Stimulated activated CD4-positive, alpha-beta T cell treated with anti-CD3 and anti-CD28 coated beads, Interleukin-4, amount 100 ng/mL, for 24 hours (primary cell): ENCODE measurements at regions not wholly inside any gene's neighbourhood (a gene's known extent, or its start where the extent isn't known, plus 50 kb on each side); places are given as distances from the start of the nearest gene placed in this dataset.
A peak's percentile ranks its signal among the peaks of the same experiment; 100 is the strongest.
"Not testable (repeated sequence)": the region's sequence is repeated elsewhere in the genome, so short reads cannot be mapped to it uniquely, and the experiment has no call there.

Experiments used
- DNase-seq: peaks from one replicate; pipeline ENCODE4 v3.0.0-alpha.2; 2020

- DNase-seq = no peak
Measured at GRCh38 chrY:7796128-7796527, 884.6 kb upstream of the AMELY start.

- DNase-seq = peak; percentile 4
Measured at GRCh38 chrY:7794441-7794840, 882.9 kb upstream of the AMELY start.

- DNase-seq = no peak
Measured at GRCh38 chrY:7793989-7794388, 882.4 kb upstream of the AMELY start.

DNA sequence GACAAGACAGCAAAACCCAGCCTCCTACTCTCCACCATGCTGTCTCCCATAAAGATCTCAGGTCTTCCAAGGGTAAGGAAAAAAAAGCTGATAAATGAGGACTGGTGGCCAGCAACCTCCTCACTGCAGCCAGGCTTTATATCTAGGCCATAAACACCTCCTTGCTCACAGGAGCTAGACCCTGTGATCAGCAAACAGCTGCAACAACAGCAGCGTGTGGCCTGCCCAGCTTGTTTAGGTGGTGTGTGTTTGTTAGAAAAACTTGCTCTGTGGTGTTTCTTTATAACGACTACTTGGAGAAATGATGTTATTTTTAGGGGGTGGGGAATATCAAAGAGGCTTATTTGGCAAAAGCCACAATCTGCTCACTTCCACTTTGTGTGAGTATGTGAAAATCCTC is 880.9 kb upstream of the AMELY start:
- DNase-seq = no peak

- DNase-seq = no peak
Measured at GRCh38 chrY:7781501-7781900, 869.9 kb upstream of the AMELY start.

DNA sequence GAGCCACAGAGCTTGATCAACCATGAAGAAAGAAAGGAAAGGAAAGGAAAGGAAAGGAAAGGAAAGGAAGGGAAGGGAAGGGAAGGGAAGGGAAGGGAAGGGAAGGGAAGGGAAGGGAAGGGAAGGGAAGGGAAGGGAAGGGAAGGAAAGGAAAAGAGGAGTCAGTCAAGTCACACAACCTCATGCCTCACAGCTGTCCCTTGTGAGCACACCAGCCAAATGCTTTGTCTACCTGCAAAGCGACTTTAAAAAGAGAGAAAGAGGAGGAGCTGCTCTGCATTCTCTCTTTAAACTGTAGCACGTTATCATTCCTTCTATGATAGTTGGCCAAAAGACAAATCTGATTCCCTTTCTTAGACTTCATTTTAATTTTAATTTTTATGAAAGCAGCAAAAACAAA is 863.9 kb upstream of the AMELY start:
- not testable (repeated sequence) for DNase-seq

DNA sequence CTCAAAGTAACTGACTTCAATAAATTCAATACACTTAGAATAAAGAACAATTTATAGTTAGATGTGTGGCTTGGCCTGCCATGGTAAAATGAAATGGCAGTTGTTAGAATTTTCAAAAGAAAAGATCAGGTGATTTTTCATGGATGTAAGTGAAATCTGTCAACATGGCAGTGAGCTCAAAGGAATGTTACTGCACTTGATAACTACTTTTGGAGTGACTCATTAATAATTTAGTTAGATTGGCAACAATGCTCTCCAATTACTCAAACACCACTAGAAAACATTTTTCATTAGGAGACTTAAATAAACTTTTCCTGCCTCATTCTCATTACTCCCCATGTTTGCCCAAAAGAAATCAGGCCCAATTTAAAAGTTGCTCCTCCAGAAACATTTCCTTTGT is 860.2 kb upstream of the AMELY start:
- DNase-seq = no peak

DNA sequence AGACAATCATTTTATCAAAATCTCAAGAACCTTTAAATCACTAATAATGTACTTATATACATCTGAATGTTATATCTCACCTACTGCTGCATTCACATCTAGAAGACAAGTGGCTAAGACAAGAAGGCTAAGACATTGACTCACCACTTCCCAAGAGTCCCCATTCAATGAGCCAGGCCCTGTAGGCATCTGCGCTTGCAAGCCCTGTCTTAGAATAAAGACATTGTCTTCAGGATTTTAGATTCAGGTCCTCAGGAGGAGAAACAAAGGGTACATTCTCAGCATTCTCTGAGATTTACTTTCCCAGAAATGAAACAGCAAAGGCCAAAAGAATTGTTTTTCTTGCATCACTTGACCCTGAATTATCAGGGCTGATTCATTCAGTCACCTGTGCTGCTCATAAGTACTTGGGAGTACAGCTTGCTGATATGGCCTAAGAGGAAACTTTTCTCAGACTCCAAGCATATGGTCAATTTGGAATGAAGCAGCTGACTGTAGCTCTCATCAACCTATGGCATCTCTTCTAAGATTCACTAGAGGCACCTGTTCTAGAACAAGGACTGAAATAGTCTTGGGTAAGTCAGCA is 858.3 kb upstream of the AMELY start:
- DNase-seq = no peak

DNA sequence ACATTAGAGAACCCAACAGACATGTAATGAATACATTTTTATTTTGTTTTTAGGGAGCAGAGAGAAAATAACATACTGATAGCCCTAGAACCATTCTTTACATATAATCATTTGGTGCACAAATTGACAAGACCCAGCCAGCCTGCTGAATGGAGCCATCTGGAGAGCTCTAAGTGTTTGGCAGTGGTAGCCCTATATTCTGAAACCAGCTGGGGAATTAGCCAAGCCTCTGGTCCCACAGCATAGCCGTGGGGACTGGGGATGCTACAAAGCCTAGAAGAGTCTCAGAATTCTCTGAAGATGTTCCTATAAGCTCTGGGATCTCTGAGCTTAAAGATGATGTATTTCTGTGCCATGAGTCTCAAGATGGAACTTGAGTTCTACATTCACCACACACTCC is 857.3 kb upstream of the AMELY start:
- no peak for DNase-seq

GRCh38 chrY:7753711-7754110 is 842.2 kb upstream of the AMELY start:
- DNase-seq = no peak

GRCh38 chrY:7746781-7747180 is 835.2 kb upstream of the AMELY start:
- no peak for DNase-seq

- DNase-seq = no peak
Measured at GRCh38 chrY:7745581-7745901, 834.0 kb upstream of the AMELY start.

- DNase-seq = no peak
Measured at GRCh38 chrY:7744691-7745580, 833.4 kb upstream of the AMELY start.

GRCh38 chrY:7736847-7737365 is 825.4 kb upstream of the AMELY start:
- DNase-seq = no peak

DNA sequence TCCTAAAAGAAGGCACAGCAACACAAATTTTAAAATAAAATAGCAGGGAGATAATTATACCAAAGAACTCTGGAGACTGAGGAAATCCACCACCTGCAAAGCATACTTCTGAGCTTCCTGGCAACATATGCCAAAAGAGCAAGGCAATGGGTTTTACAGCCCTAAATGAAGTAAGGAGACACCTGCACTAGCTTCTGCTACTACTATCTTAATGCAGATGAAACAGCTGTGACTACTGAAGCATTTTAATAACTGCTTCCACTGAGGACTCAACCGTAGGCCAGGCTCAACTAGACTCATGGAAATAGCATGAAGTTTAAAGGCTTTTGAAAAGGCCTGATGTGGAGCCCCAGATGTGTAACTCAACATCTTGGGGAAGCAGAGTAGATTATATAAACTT is 820.1 kb upstream of the AMELY start:
- no peak for DNase-seq

GRCh38 chrY:7730664-7731063 is 819.1 kb upstream of the AMELY start:
- DNase-seq = no peak

DNA sequence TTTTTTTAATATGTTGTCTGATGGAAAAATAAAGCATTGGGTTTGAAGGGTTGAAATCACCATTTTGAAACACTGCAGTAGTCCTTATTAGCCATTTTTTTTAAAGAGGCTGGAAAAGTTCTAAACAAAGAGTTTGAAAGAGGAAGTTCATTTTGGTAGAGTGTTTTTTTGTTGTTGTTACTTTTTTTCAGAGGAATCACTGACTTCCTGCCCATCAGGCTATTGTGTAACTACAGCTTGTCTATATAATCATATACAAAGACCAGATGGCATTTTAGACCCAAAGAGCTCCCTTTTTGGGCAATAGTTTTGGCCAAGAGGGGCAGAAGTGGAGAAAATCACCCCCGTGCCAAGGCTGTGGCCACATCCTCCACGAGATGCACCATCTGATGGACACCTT is 818.5 kb upstream of the AMELY start:
- DNase-seq = no peak

DNA sequence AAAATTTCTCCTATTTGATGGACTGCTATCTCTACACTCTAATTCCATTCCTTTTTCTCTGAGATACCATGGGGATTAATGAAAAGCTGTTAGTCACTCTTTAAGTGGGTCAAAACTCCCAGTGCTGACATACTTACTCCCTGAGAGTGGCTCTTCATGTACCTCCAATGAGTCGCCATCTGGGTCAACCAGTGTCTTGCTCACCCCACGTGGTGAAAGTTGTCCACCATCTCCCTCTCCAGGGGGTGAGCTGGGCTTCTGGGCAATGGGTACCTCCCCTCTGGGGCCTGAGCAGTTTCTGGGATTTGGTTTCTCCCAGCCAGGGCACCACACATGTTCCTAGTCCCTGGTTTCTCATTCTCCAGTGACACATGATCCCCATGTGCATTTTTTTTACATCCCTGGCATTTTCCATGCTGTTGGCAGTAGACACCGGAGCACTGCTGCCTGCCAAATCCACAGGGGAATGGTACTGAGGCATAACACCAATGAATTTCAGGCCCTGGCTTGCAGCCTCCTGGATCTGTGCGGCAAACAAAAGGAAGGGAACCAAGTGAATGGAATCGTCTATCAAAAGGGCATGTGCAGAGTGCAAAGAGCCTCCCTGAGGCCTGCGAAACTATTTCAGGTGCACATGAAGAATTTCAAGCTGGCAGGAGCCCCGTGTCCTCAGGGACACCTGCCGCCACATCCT is 817.9 kb upstream of the AMELY start:
- no peak for DNase-seq

- DNase-seq = peak; percentile 19
Measured at GRCh38 chrY:7728935-7729317, 817.4 kb upstream of the AMELY start.

GRCh38 chrY:7725791-7726460 is 814.4 kb upstream of the AMELY start:
- no peak for DNase-seq

DNA sequence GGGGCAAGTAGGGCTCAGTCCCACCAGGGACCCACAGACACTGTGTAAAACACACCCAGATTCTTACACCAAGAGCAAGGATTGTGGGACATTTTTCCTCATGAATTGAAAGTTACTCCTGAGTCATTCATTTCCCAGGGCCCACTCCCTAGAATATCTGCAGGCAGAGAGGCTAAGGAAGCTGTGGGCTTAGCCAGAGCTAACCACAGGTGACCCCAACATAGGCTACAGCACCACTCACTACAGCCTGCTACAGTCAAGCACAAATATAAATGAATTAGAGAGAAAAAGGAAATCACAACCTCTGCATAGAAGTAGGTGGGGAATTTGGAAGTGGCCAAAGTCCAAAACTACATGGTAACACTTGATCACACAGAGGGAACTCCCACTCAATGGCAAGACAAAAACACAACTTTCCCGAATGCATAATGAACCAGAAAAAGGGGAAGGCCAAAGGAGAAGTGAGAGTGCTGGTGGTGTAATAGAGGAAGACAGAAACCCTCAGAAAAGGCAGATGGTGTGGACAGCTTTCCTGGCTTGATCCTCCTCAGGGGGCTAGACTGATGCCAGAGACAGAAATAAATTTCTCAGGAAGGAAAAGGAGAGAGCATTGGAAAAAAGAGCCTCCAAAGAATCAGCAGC is 812.6 kb upstream of the AMELY start:
- no peak for DNase-seq

DNA sequence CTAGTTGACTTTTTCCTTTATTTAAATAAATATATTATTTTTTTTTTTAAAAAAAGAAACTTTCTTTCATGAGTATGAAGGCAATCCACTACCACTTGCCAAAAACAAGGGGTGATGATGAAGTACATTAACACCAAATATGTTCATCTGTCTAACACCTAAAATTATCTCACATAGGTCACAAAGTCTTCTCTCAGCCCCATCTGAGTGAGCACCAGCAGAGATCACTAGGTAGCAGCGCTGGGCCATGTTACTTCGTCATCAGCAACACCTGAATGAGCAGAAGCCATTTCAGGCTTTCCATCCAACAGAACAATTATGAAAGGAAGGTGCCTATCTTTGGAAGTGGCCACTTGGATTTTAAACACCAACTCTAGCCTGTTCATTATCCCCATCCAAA is 811.6 kb upstream of the AMELY start:
- no peak for DNase-seq

GRCh38 chrY:7722566-7722965 is 811.0 kb upstream of the AMELY start:
- DNase-seq = no peak
